HepG2 (cell line): ENCODE measurements at regions not wholly inside any gene's neighbourhood (a gene's known extent, or its start where the extent isn't known, plus 50 kb on each side); places are given as distances from the start of the nearest gene placed in this dataset.
"Not testable (repeated sequence)": the region's sequence is repeated elsewhere in the genome, so short reads cannot be mapped to it uniquely, and the experiment has no call there.

ENCODE experiments used
- ATAC-seq: fragments of 200-7000 bp; cut with Tn5 transposase; 3 replicates; pipeline ENCODE4 v1.9.1; 2020; ENCODE audit warnings: mild to moderate bottlenecking, moderate library complexity
- BruUV-seq: library from RNA; stranded (reverse); fragments of 400-500 nt; replicated peaks from 2 replicates; lab custom pipeline; 2021; lab: Mats Ljungman, UMichigan
- CTCF ChIA-PET: fragments of 300-600 bp; formaldehyde crosslinking; extraction: SDS; loops from one replicate; lab custom pipeline; 2021; ENCODE audit warnings: low total read pairs, inconsistent platforms, low intra/inter-chr PET ratio; lab: Yijun Ruan, JAX
- POLR2A ChIA-PET: fragments of 350-600 bp; sonication (Branson Sonifier 250); formaldehyde crosslinking; loops from one replicate; lab custom pipeline; 2020; ENCODE audit warnings: antibody characterized with exemption, inconsistent platforms; lab: Yijun Ruan, JAX
- DNase-seq: peaks from one replicate; pipeline ENCODE4 v3.0.0-alpha.2; 2015; ENCODE audit warnings: low spot score
- FAIRE-seq: peaks from 3 replicates; lab custom pipeline; 2011; peaks lifted over from hg19 to GRCh38; lab: Jason Lieb, UNC
- H2AFZ ChIP-seq: one replicate; pipeline ENCODE4 v1.6.1; 2011; ENCODE audit warnings: low read length, inconsistent platforms
- H3K27ac ChIP-seq: fragments of 300-600 bp; 3 replicates; pipeline ENCODE4 v1.8.0; 2011; ENCODE audit warnings: mixed run types, mild to moderate bottlenecking, mixed read lengths, low read length, inconsistent platforms; ENCODE audit not compliant: insufficient read depth; ENCODE audit errors: extremely low read length
- H3K27me3 ChIP-seq, 2 experiments: fragments of 200-600 bp in 1 of 2; 2 replicates in 1 of 2; 3 replicates in 1 of 2; pipeline versions ENCODE4 v1.6.0 to v1.8.0; 2011; ENCODE audit warnings: low read length in 2 of 2, mild to moderate bottlenecking in 2 of 2, moderate library complexity in 2 of 2, inconsistent platforms in 1 of 2; ENCODE audit not compliant: insufficient read depth in 2 of 2, control insufficient read depth in 1 of 2
- H3K36me3 ChIP-seq, 2 experiments: fragments of 200-600 bp in 1 of 2; replicated peaks in 1 of 2; 2 replicates in 1 of 2; 3 replicates in 1 of 2; pipeline versions ENCODE4 v1.5.1 to v1.8.0; 2011; ENCODE audit warnings: low read length in 2 of 2, inconsistent platforms in 1 of 2; ENCODE audit not compliant: insufficient read depth in 2 of 2, control insufficient read depth in 1 of 2
- H3K4me1 ChIP-seq: 2 replicates; pipeline ENCODE4 v1.5.1; 2012; ENCODE audit warnings: low read length, inconsistent platforms; ENCODE audit not compliant: insufficient read depth
- H3K4me2 ChIP-seq: 2 replicates; pipeline ENCODE4 v1.6.0; 2011; ENCODE audit warnings: low read depth, low read length, inconsistent platforms
- H3K4me3 ChIP-seq, 3 experiments: fragments of 200-600 bp in 1 of 3; sonication (generic), shearing (Covaris generic) in 1 of 3; replicated peaks in 1 of 3; 2 replicates each; pipeline ENCODE4 v1.5.1; 2011 to 2016; ENCODE audit warnings: low read length in 3 of 3, inconsistent platforms in 2 of 3, low read depth in 2 of 3, mild to moderate bottlenecking in 2 of 3, control low read depth in 1 of 3, mixed read lengths in 1 of 3; ENCODE audit not compliant: insufficient read depth in 1 of 3
- H3K79me2 ChIP-seq: one replicate; pipeline ENCODE4 v1.6.1; 2011; ENCODE audit warnings: low read length, inconsistent platforms; ENCODE audit not compliant: insufficient read depth
- H3K9ac ChIP-seq: 2 replicates; pipeline ENCODE4 v1.6.0; 2011; ENCODE audit warnings: mild to moderate bottlenecking, low read depth, low read length, inconsistent platforms; ENCODE audit not compliant: insufficient read depth
- H3K9me3 ChIP-seq: 2 replicates; pipeline ENCODE4 v1.5.1; 2012; ENCODE audit warnings: mild to moderate bottlenecking, low read length
- H4K20me1 ChIP-seq: 2 replicates; pipeline ENCODE4 v1.6.0; 2011; ENCODE audit warnings: inconsistent platforms, mild to moderate bottlenecking, low read length, moderate library complexity; ENCODE audit not compliant: insufficient read depth
- HNRNPK ChIP-seq: fragments of 200-400 bp; formaldehyde crosslinking; IDR thresholded peaks from 2 replicates; pipeline ENCODE4 v1.6.1; 2018; ENCODE audit warnings: low read length, low read depth, moderate library complexity, mild to moderate bottlenecking; ENCODE audit not compliant: poor library complexity, severe bottlenecking
- IKZF4 ChIP-seq: sonication (generic); formaldehyde crosslinking; IDR thresholded peaks from 2 replicates; pipeline ENCODE4 v1.5.1; 2020; ENCODE audit warnings: borderline replicate concordance, mild to moderate bottlenecking, low read depth, missing genetic modification reagents; ENCODE audit errors: not compliant biosample characterization
- ZBTB42 ChIP-seq: sonication (generic); formaldehyde crosslinking; IDR thresholded peaks from 2 replicates; pipeline ENCODE4 v1.5.0; 2020; ENCODE audit warnings: mild to moderate bottlenecking, missing genetic modification reagents
- ZFP82 ChIP-seq: sonication (generic); formaldehyde crosslinking; IDR thresholded peaks from 2 replicates; pipeline ENCODE4 v1.5.1; 2020; ENCODE audit warnings: mild to moderate bottlenecking, missing genetic modification reagents, borderline replicate concordance
- ZNF282 ChIP-seq: fragments of 450-650 bp; IDR thresholded peaks from 2 replicates; pipeline ENCODE4 v1.6.1; 2018; ENCODE audit not compliant: partially characterized antibody
- ZNF326 ChIP-seq: sonication (generic); formaldehyde crosslinking; IDR thresholded peaks from 2 replicates; pipeline ENCODE4 v1.4.0; 2020; ENCODE audit warnings: missing genetic modification reagents, borderline replicate concordance
- ZNF383 ChIP-seq: sonication (generic); formaldehyde crosslinking; IDR thresholded peaks from 2 replicates; pipeline ENCODE4 v1.4.0; 2020; ENCODE audit warnings: missing genetic modification reagents, mild to moderate bottlenecking, borderline replicate concordance
- ZNF562 ChIP-seq: sonication (generic); formaldehyde crosslinking; IDR thresholded peaks from 2 replicates; pipeline ENCODE4 v1.8.0; 2022; ENCODE audit warnings: missing genetic modification reagents, borderline replicate concordance
- ZNF598 ChIP-seq: sonication (generic); formaldehyde crosslinking; IDR thresholded peaks from 2 replicates; pipeline ENCODE4 v1.5.1; 2020; ENCODE audit warnings: mild to moderate bottlenecking, missing genetic modification reagents, borderline replicate concordance
- WGBS: methylation state at CpG from one replicate; pipeline ENCODE4 v1.1.6; 2017; ENCODE audit warnings: low lambda C conversion rate; 5-methylcytosine and 5-hydroxymethylcytosine counted together
- in situ Hi-C: cut with HindIII; loops from 2 replicates; pipeline ENCODE4 v1.10.0; 2017; ENCODE audit warnings: low pct_unique_long_range_greater_than_20kb; ENCODE audit not compliant: extremely low pct_ligation_motif_present
- intact Hi-C: fragments of 100-400 bp; cut with micrococcal nuclease; formaldehyde crosslinking; loops from one replicate; pipeline ENCODE4 v1.10.0; 2022; ENCODE audit not compliant: unreplicated experiment
- TF ChIP-seq, protein P1 (sequence below): sonication (generic); formaldehyde crosslinking; IDR thresholded peaks from 2 replicates; pipeline ENCODE4 v1.8.1; 2023; ENCODE audit warnings: mild to moderate bottlenecking, missing genetic modification reagents, borderline replicate concordance
- TF ChIP-seq, protein P2 (sequence below): fragments of 450-650 bp; IDR thresholded peaks from 2 replicates; pipeline ENCODE4 v1.6.1; 2017
- TF ChIP-seq, protein P3 (sequence below): IDR thresholded peaks from 2 replicates; pipeline ENCODE4 v1.6.1; 2016; ENCODE audit warnings: low read depth, control low read depth
- TF ChIP-seq, protein P4 (sequence below): sonication (generic); formaldehyde crosslinking; IDR thresholded peaks from 2 replicates; pipeline ENCODE4 v1.5.0; 2020; ENCODE audit warnings: mild to moderate bottlenecking, missing genetic modification reagents, moderate library complexity

DNA sequence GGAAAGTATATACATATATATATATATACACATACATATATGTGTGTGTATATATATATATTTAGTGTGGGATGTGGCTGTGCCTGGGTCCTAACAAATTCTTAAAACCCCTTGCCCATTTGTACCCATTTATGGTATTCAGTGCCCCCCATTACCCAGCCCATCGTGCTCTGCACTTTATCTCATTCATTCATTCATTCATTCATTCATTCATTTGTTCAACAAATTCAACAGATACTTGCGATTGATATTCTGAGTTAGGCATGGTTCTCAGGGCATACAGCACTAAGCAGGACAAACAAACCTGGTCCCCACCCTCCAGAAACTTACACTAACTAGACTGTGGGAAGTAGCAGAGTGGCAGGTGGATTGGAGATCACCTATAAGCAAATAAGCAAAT, 56.6 kb upstream of the LMO2 start (continued):
- TF ChIP-seq ZFP82 = no peak
- TF ChIP-seq IKZF4 (CRISPR knock-in tag) = no peak
- TF ChIP-seq ZNF383 = no peak

DNA sequence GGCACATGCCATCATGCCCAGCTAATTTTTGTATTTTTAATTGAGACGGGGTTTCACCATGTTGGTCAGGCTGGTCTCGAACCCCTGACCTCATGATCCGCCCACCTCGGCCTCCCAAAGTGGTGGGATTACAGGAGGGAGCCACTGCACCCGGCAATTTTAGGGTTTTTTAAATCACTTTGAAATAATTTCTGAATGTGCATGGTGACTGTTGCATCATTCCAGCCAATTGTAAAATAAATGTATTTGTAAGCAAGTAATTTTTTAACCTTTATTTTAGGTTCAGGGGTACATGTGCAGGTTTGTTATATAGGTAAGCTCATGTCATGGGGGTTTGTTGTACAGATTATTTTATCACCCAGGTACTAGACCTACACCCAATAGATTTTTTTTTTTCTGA, 56.0 kb upstream of the LMO2 start:
- in situ Hi-C loops, FAIRE-seq, intact Hi-C loops, H3K9me3 ChIP-seq, CTCF ChIA-PET, H2AFZ ChIP-seq, DNase-seq, H3K4me2 ChIP-seq, POLR2A ChIA-PET, H4K20me1 ChIP-seq, H3K27me3 ChIP-seq, H3K9ac ChIP-seq, BruUV-seq, H3K27ac ChIP-seq, ATAC-seq, H3K79me2 ChIP-seq, H3K4me3 ChIP-seq, H3K36me3 ChIP-seq, H3K4me1 ChIP-seq: not testable (repeated sequence)
- WGBS = 18% methylated on average over 5 of the region's 5 CpGs

DNA sequence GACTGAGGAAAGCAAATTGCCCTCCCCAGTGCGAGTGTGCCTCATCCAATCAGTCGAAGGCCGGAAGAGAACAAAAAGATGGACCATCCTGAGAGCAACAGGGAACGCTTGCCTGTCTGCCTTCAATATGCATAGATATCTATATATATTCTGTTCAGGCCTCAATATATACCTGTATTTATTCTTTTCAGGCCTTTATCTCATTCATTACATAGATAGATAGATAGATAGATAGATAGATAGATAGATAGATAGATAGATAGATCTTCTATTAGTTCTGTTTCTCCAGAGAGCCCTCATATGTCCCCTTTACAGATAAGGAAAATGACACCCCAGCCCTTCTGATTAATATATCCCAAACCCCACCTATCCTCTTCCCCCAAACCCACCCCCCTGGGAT, 55.1 kb upstream of the LMO2 start:
- ChIA-PET POLR2A (no interaction called here), CTCF (no interaction called here)
- no peaks in the 10 kb centered on the region for H3K4me1 ChIP-seq
- ATAC-seq (no peak), FAIRE-seq (no peak), DNase-seq (no peak)
- no peaks in the 10 kb centered on the region for H4K20me1 ChIP-seq
- no peaks in the 10 kb centered on the region for H3K36me3 ChIP-seq
- in situ Hi-C loops = no loop called here
- WGBS = 22% methylated on average over 4 of the region's 4 CpGs
- H3K27me3 ChIP-seq = peaks cover 0 to 3% of the 10 kb centered on the region in 2 experiments; a peak in 1 of 5 replicates
- H3K4me2 ChIP-seq = no peak overlapping the region
- H3K79me2 ChIP-seq = no peaks in the 10 kb centered on the region
- intact Hi-C loops = no loop called here
- no peak overlapping the region for H3K27ac ChIP-seq
- H2AFZ ChIP-seq = no peak overlapping the region
- H3K4me3 ChIP-seq = no peak overlapping the region
- no peaks in the 10 kb centered on the region for H3K9me3 ChIP-seq
- no TSS peak for BruUV-seq
- H3K9ac ChIP-seq = no peak overlapping the region
- TF ChIP-seq ZNF282 (no peak), ZNF562 (CRISPR knock-in tag) (no peak), ZNF598 (CRISPR knock-in tag) (no peak), ZBTB42 (CRISPR knock-in tag) (no peak), ZNF326 (CRISPR knock-in tag) (no peak), HNRNPK (no peak)
- TF ChIP-seq, protein P1, sequence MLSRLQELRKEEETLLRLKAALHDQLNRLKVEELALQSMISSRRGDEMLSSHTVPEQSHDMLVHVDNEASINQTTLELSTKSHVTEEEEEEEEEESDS (CRISPR knock-in tag) = no peak
- TF ChIP-seq, protein P2, sequence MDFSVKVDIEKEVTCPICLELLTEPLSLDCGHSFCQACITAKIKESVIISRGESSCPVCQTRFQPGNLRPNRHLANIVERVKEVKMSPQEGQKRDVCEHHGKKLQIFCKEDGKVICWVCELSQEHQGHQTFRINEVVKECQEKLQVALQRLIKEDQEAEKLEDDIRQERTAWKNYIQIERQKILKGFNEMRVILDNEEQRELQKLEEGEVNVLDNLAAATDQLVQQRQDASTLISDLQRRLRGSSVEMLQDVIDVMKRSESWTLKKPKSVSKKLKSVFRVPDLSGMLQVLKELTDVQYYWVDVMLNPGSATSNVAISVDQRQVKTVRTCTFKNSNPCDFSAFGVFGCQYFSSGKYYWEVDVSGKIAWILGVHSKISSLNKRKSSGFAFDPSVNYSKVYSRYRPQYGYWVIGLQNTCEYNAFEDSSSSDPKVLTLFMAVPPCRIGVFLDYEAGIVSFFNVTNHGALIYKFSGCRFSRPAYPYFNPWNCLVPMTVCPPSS = no peak
- TF ChIP-seq, protein P3, sequence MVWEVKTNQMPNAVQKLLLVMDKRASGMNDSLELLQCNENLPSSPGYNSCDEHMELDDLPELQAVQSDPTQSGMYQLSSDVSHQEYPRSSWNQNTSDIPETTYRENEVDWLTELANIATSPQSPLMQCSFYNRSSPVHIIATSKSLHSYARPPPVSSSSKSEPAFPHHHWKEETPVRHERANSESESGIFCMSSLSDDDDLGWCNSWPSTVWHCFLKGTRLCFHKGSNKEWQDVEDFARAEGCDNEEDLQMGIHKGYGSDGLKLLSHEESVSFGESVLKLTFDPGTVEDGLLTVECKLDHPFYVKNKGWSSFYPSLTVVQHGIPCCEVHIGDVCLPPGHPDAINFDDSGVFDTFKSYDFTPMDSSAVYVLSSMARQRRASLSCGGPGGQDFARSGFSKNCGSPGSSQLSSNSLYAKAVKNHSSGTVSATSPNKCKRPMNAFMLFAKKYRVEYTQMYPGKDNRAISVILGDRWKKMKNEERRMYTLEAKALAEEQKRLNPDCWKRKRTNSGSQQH (CRISPR knock-in tag) = no peak
- TF ChIP-seq, protein P4, sequence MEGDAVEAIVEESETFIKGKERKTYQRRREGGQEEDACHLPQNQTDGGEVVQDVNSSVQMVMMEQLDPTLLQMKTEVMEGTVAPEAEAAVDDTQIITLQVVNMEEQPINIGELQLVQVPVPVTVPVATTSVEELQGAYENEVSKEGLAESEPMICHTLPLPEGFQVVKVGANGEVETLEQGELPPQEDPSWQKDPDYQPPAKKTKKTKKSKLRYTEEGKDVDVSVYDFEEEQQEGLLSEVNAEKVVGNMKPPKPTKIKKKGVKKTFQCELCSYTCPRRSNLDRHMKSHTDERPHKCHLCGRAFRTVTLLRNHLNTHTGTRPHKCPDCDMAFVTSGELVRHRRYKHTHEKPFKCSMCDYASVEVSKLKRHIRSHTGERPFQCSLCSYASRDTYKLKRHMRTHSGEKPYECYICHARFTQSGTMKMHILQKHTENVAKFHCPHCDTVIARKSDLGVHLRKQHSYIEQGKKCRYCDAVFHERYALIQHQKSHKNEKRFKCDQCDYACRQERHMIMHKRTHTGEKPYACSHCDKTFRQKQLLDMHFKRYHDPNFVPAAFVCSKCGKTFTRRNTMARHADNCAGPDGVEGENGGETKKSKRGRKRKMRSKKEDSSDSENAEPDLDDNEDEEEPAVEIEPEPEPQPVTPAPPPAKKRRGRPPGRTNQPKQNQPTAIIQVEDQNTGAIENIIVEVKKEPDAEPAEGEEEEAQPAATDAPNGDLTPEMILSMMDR (CRISPR knock-in tag) = no peak
